Upper lobe of right lung (tissue), 1 donor: ENCODE measurements at regions not wholly inside any gene's neighbourhood (a gene's known extent, or its start where the extent isn't known, plus 50 kb on each side); places are given as distances from the start of the nearest gene placed in this dataset.
"Not testable (repeated sequence)": the region's sequence is repeated elsewhere in the genome, so short reads cannot be mapped to it uniquely, and the experiment has no call there.

Experiments used
- ATAC-seq: fragments of 200-7000 bp; cut with Tn5 transposase; one replicate; pipeline ENCODE4 v1.9.1; 2020; ENCODE audit warnings: mild to moderate bottlenecking, moderate library complexity
- DNase-seq: peaks from one replicate; pipeline ENCODE4 v3.0.0-alpha.2; 2020
- H3K27ac ChIP-seq: fragments of 200-600 bp; one replicate; pipeline ENCODE4 v1.8.0; 2022
- H3K27me3 ChIP-seq: fragments of 200-600 bp; one replicate; pipeline ENCODE4 v1.8.0; 2022; ENCODE audit warnings: mild to moderate bottlenecking
- H3K36me3 ChIP-seq: fragments of 200-600 bp; one replicate; pipeline ENCODE4 v1.8.0; 2022
- H3K4me1 ChIP-seq: fragments of 200-600 bp; one replicate; pipeline ENCODE4 v1.8.0; 2022
- H3K4me3 ChIP-seq: fragments of 200-600 bp; one replicate; pipeline ENCODE4 v1.8.0; 2022; ENCODE audit warnings: mild to moderate bottlenecking
- H3K9me3 ChIP-seq: fragments of 200-600 bp; one replicate; pipeline ENCODE4 v1.8.0; 2022
- intact Hi-C: fragments of 100-400 bp; cut with DNase I; formaldehyde crosslinking; loops from one replicate; pipeline ENCODE4 v1.11.0; 2022
- donor health status: DM: no; HTN: yes; CAD: no; lungs with severe emphysema.

- H3K36me3 ChIP-seq, H3K4me1 ChIP-seq, DNase-seq, H3K27me3 ChIP-seq, intact Hi-C loops, H3K4me3 ChIP-seq, ATAC-seq, H3K9me3 ChIP-seq, H3K27ac ChIP-seq: not testable (repeated sequence)
These were observed 297.4 kb downstream of the CACNA1B start for GRCh38 chr9:138174954-138175353.

DNA sequence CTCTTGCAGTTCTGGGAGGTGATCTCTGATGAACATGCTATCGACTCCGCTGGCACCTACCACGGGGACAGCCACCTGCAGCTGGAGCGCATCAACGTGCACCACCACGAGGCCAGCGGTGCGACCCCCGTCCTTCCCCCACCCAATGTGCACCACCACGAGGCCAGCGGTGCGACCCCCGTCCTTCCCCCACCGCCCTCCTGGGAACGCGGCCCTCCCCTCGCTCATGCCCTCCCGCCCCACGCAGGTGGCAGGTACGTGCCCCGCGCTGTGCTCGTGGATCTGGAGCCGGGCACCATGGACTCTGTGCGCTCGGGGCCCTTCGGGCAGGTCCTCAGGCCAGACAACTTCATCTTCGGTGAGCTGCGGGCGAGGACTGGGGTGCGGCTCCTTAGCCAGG is 297.8 kb downstream of the CACNA1B start:
- H3K27me3 ChIP-seq, H3K4me3 ChIP-seq, intact Hi-C loops, H3K9me3 ChIP-seq, ATAC-seq, DNase-seq, H3K27ac ChIP-seq, H3K36me3 ChIP-seq, H3K4me1 ChIP-seq: not testable (repeated sequence)

DNA sequence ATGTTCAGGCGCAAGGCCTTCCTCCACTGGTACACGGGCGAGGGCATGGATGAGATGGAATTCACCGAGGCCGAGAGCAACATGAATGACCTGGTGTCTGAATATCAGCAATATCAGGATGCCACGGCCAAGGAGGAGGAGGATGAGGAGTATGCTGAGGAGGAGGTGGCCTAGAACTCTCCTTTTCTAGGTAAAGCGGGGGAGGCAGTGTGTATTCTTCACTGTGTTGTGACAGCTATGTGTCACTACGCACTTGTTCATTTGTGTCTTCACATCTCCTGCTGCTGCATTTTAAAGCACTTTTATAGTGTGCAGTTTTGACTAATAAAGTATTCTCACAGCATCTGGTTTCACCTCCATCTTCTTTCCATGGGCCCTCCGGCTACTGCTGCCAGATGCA is 299.5 kb downstream of the CACNA1B start:
- H3K27ac ChIP-seq, DNase-seq, intact Hi-C loops: not testable (repeated sequence)

DNA sequence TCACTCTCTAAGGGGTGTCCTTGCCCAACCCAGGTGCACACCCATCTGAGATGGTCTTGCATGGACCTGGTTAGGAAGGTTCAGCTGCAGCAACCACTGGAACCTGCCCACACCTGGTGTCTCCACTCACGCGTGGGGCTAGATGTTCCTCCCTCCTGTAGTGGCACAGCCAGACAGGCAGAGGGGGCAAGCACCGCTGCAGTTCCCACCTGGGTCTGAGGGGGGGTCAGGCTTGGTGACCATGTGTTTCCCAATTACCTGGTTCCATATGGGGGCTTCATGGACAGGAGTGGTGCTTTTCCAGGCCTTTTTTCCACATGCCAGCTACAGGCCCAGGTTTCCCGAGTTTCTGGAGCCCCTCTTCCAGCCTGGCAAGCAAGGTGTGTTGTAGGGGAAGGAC is 301.4 kb downstream of the CACNA1B start:
- H3K36me3 ChIP-seq: not testable (repeated sequence)

More for the DNA sequence above, 299.5 kb downstream of the CACNA1B start:
- H3K4me3 ChIP-seq, H3K9me3 ChIP-seq, H3K36me3 ChIP-seq, ATAC-seq, H3K27me3 ChIP-seq, H3K4me1 ChIP-seq: not testable (repeated sequence)

DNA sequence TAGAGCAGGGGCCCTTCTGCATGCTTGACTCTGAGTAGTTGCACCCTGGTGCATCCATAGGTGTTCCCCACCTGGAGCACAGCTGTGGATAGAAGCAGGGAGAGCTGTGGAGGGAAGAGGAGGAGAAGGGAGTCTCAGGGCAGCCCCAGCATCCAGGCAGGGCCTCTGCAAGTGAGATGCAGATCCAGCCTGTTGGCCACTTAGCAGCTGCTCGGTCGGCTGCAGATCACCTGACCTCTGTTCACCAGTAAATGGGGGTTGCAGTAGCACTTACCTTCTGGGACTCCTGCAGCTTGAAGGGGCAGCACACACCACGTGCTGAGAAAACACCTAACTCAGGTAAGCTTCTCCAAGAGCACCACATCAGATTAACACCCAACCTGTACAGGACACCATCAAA is 302.1 kb downstream of the CACNA1B start:
- intact Hi-C loops, H3K36me3 ChIP-seq, DNase-seq, H3K27ac ChIP-seq, H3K9me3 ChIP-seq, ATAC-seq, H3K4me3 ChIP-seq, H3K4me1 ChIP-seq, H3K27me3 ChIP-seq: not testable (repeated sequence)

More for the DNA sequence above, 301.4 kb downstream of the CACNA1B start:
- H3K27ac ChIP-seq, H3K4me3 ChIP-seq, H3K9me3 ChIP-seq, intact Hi-C loops, ATAC-seq, H3K27me3 ChIP-seq, H3K4me1 ChIP-seq, DNase-seq: not testable (repeated sequence)

DNA sequence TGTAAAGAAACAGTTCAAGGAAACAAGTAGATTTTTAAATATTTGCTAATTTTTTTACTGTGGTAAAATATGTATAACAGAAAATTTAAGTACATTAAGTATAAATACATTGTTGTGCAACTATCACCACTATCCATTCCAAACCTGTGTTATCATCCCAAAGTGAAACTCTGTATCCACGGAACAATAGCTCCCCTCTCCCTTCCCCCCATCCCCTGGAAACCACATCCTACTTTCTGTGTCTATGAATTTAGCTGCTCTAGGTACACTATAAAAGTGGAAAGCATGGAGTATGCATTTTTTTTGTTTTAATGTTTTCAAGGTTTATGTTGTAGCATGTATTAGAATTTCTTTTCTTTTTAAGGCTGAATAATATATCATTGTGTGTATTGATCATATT is 304.4 kb downstream of the CACNA1B start:
- H3K27me3 ChIP-seq, H3K9me3 ChIP-seq, H3K4me1 ChIP-seq, H3K27ac ChIP-seq, H3K4me3 ChIP-seq, DNase-seq, ATAC-seq, intact Hi-C loops, H3K36me3 ChIP-seq: not testable (repeated sequence)

DNA sequence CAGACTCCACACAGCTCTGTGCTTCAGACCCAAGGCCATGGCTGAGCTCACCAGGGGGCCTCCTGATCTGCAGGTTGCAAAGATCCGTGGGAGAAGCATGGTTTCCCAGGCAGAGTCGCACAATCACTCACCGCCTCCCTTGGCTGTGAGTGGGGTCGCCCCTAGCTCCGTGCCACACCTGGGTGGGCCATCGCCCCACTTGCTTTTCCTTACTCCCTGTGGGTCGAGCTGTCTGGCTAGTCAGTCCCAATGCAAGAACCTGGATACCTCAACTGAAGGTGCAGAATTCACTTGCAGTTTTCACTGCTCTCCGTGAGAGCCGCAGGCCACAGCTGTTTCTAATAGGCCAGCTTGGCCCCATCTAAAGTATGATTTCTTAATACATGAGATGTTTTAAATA is 319.6 kb downstream of the CACNA1B start:
- H3K4me1 ChIP-seq, H3K27me3 ChIP-seq, H3K36me3 ChIP-seq, H3K4me3 ChIP-seq, H3K9me3 ChIP-seq, ATAC-seq, H3K27ac ChIP-seq, intact Hi-C loops: not testable (repeated sequence)
- peak; percentile 36 for DNase-seq

DNA sequence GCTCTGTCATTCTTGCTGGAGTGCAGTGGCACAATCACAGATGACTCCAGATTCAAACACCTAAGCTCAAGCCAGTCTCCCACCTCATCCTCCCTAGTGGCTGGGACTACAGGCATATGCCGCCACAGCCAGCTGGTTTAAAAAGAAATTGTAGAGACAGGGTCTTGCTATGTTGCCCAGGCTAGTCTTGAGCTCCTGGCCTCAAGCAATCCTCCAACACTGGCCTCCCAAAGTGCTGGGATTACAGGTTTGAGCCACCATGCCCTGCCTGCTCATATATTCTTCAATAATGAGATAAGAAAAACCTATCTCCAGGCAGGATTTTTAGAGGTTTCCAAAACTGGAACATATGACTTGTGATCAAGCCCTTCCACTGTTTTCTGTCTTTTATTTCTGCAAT is 321.4 kb downstream of the CACNA1B start:
- H3K4me1 ChIP-seq, H3K36me3 ChIP-seq, DNase-seq, H3K4me3 ChIP-seq, H3K27me3 ChIP-seq, intact Hi-C loops, H3K9me3 ChIP-seq, H3K27ac ChIP-seq, ATAC-seq: not testable (repeated sequence)

DNA sequence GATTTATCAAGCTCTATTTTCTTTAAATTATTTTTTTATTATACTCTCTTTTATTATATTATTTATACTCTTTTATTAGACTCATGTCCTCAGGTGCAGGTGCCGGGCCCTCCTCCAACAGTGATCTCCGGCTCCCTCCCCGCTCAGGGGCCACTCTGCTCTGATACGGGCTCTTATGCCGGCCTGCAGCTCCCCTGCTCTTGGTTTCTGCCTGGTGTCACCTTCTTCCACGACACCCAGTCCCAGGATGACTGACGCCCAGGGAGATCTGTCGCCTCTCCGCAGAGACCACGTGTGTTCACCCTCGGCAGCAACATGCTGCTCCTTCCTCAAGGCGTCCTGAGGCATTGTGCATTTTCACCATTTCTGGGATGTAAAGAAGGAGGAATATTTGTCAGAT is 322.3 kb downstream of the CACNA1B start:
- H3K36me3 ChIP-seq, H3K27ac ChIP-seq, DNase-seq, H3K4me1 ChIP-seq, H3K4me3 ChIP-seq, H3K9me3 ChIP-seq, ATAC-seq, intact Hi-C loops, H3K27me3 ChIP-seq: not testable (repeated sequence)

- H3K27me3 ChIP-seq, H3K9me3 ChIP-seq, H3K4me1 ChIP-seq, H3K36me3 ChIP-seq, DNase-seq, H3K4me3 ChIP-seq, intact Hi-C loops, H3K27ac ChIP-seq: not testable (repeated sequence)
- peak; percentile 21 for ATAC-seq
These were observed 323.0 kb downstream of the CACNA1B start for GRCh38 chr9:138200481-138201142.

- H3K4me1 ChIP-seq, H3K4me3 ChIP-seq, DNase-seq, H3K9me3 ChIP-seq, intact Hi-C loops, H3K36me3 ChIP-seq, H3K27ac ChIP-seq, H3K27me3 ChIP-seq: not testable (repeated sequence)
- peak; percentile 25 for ATAC-seq
These were observed 323.7 kb downstream of the CACNA1B start for GRCh38 chr9:138201167-138201889.

GRCh38 chr9:138202043-138202442 is 324.5 kb downstream of the CACNA1B start:
- H3K36me3 ChIP-seq, H3K9me3 ChIP-seq, H3K4me3 ChIP-seq, H3K27me3 ChIP-seq, intact Hi-C loops, H3K4me1 ChIP-seq, H3K27ac ChIP-seq: not testable (repeated sequence)
- ATAC-seq (peak; percentile 4), DNase-seq (peak; percentile 54)

GRCh38 chr9:138203304-138203703 is 325.7 kb downstream of the CACNA1B start:
- peak; percentile 5 for ATAC-seq
- H3K27me3 ChIP-seq, H3K9me3 ChIP-seq, H3K27ac ChIP-seq, DNase-seq, H3K36me3 ChIP-seq, H3K4me1 ChIP-seq, H3K4me3 ChIP-seq, intact Hi-C loops: not testable (repeated sequence)

- H3K9me3 ChIP-seq, H3K27ac ChIP-seq, DNase-seq, H3K4me1 ChIP-seq, H3K36me3 ChIP-seq, H3K27me3 ChIP-seq, intact Hi-C loops, H3K4me3 ChIP-seq, ATAC-seq: not testable (repeated sequence)
These were observed 326.3 kb downstream of the CACNA1B start for GRCh38 chr9:138203872-138204271.

- not testable (repeated sequence) for ATAC-seq, H3K4me1 ChIP-seq
These were observed 328.5 kb downstream of the CACNA1B start for GRCh38 chr9:138206108-138206507.

More at GRCh38 chr9:138206108-138206507, 328.5 kb downstream of the CACNA1B start:
- H3K9me3 ChIP-seq, H3K27me3 ChIP-seq, H3K27ac ChIP-seq, intact Hi-C loops, H3K4me3 ChIP-seq, H3K36me3 ChIP-seq, DNase-seq: not testable (repeated sequence)
